Right lobe of liver (tissue), 6 donors: ENCODE measurements at regions not wholly inside any gene's neighbourhood (a gene's known extent, or its start where the extent isn't known, plus 50 kb on each side); places are given as distances from the start of the nearest gene placed in this dataset.

Experiments
- ATAC-seq, 4 donors: fragments of 200-7000 bp; cut with Tn5 transposase; one replicate each; pipeline ENCODE4 v1.9.1; 2020; ENCODE audit warnings: mild to moderate bottlenecking in 4 of 4, moderate library complexity in 4 of 4
- DNase-seq, 3 donors: peaks; one replicate each; pipeline ENCODE4 v3.0.0-alpha.2; 2020
- H3K27ac ChIP-seq, 3 donors: fragments of 200-600 bp; one replicate each; pipeline ENCODE4 v1.8.0; 2022
- H3K27me3 ChIP-seq, 2 donors: fragments of 200-600 bp; one replicate each; pipeline ENCODE4 v1.8.0; 2022
- H3K36me3 ChIP-seq, 4 donors: fragments of 200-600 bp; sonication (generic) in 1 of 4; one replicate each; pipeline versions ENCODE4 v1.5.1 to v1.8.0; 2017 to 2022; ENCODE audit warnings: control low read depth in 1 of 4
- H3K4me1 ChIP-seq, 4 donors: fragments of 200-600 bp; sonication (generic) in 1 of 4; one replicate each; pipeline versions ENCODE4 v1.5.1 to v1.8.0; 2017 to 2022; ENCODE audit warnings: control low read depth in 1 of 4
- H3K4me3 ChIP-seq, 3 donors: fragments of 200-600 bp; one replicate each; pipeline ENCODE4 v1.8.0; 2022
- H3K9me3 ChIP-seq, 4 donors: fragments of 200-600 bp; sonication (generic) in 1 of 4; one replicate each; pipeline versions ENCODE4 v1.5.1 to v1.8.0; 2017 to 2022; ENCODE audit warnings: control low read depth in 1 of 4
- POLR2A ChIP-seq: fragments of 450-650 bp; IDR thresholded peaks from one replicate; pipeline ENCODE4 v1.6.1; 2017; ENCODE audit warnings: antibody characterized with exemption, mild to moderate bottlenecking
- WGBS: methylation state at CpG from one replicate; pipeline ENCODE4 v1.1.6; 2018; ENCODE audit warnings: low coverage, low lambda C conversion rate; ENCODE audit not compliant: insufficient coverage; ENCODE audit errors: missing lambda C conversion rate; 5-methylcytosine and 5-hydroxymethylcytosine counted together
- intact Hi-C, 2 donors: fragments of 100-400 bp; cut with DNase I; formaldehyde crosslinking; loops; one replicate each; pipeline versions ENCODE4 v1.11.2 to v1.14.1; 2022
- TF ChIP-seq, protein P1 (sequence below), 4 donors: fragments of 200-600 bp in 3 of 4; fragments of 450-650 bp in 1 of 4; IDR thresholded peaks; one replicate each; pipeline versions ENCODE4 v1.5.1 to v1.8.0; 2016 to 2022; ENCODE audit warnings: antibody characterized with exemption in 4 of 4, mild to moderate bottlenecking in 2 of 4
- donor health status: DM: no; HTN: yes; CAD: no.
- donor health status: DM: no; HTN: no; CAD: no.
- donor health status: DM: no; HTN: no; CAD: no.
- donor health status: DM: no; HTN: yes; CAD: no.
- donor health status: DM: no; HTN: yes; CAD: no.

DNA sequence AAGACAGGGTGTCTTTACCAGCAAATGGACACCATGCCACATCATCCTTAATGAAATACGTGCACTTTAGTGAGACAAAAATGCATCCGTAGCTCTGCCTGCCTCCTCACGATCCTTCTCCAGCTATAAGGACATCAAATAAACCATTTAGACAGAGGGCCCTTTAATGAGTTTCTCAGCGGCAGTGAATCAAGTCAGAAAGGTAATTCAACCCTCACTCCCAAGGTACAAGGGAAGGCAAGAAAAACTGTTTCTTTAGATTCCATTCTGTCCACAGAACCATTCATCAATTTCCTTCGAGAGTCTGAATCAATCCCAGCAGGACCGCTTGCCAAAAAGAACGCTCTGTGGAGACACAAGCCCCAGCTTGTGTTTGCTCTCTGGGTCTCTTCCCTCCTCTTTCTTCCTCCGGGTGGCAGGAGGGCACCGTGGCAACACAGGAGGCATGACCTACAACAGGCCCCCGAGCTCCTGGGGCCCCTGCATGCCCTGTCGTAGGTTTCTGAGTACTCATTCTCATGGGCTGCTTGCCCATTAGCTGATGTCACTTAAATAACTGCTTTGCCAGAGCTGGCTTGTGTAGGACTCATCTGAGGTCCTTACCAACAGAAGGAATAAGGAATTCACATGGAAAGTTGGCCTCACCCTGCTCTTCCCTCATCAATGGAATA, 297.8 kb upstream of the PRKCQ start:
- ATAC-seq (no peak), DNase-seq (no peak)
- Histone ChIP-seq H3K27me3 (no peaks in the 10 kb centered on the region), H3K4me3 (no peak overlapping the region), H3K36me3 (no peaks in the 10 kb centered on the region), H3K9me3 (no peaks in the 10 kb centered on the region), H3K4me1 (no peaks in the 10 kb centered on the region), H3K27ac (no peak overlapping the region)
- 52% methylated on average over 10 of the region's 11 CpGs for WGBS
- intact Hi-C loops = no loop called here
- TF ChIP-seq, protein P1, sequence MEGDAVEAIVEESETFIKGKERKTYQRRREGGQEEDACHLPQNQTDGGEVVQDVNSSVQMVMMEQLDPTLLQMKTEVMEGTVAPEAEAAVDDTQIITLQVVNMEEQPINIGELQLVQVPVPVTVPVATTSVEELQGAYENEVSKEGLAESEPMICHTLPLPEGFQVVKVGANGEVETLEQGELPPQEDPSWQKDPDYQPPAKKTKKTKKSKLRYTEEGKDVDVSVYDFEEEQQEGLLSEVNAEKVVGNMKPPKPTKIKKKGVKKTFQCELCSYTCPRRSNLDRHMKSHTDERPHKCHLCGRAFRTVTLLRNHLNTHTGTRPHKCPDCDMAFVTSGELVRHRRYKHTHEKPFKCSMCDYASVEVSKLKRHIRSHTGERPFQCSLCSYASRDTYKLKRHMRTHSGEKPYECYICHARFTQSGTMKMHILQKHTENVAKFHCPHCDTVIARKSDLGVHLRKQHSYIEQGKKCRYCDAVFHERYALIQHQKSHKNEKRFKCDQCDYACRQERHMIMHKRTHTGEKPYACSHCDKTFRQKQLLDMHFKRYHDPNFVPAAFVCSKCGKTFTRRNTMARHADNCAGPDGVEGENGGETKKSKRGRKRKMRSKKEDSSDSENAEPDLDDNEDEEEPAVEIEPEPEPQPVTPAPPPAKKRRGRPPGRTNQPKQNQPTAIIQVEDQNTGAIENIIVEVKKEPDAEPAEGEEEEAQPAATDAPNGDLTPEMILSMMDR (IDR thresholded peaks at IDR 0.05) = no peak
- no peak for TF ChIP-seq POLR2A

DNA sequence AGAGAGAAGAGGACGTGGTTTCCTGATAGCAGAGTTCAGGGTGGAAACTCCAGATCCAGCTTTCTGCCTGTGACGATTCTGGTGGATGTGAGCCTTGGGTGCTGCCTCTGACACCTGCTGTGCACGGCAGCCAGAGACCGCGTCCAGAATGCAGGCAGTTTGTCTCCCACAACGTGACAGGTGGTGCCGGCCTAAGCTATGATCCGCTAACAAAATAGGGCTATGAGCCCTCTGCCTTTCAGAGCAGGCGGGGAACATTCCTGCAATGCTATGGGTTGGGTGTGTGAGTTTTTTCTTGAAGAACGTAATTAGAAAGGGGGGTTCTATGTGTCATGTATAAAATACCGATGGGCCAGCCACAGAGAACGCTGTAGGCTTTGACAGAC, 297.3 kb upstream of the PRKCQ start:
- Histone ChIP-seq H3K4me3 (no peak overlapping the region), H3K9me3 (no peaks in the 10 kb centered on the region), H3K36me3 (no peaks in the 10 kb centered on the region), H3K27ac (no peak overlapping the region), H3K27me3 (no peaks in the 10 kb centered on the region), H3K4me1 (no peaks in the 10 kb centered on the region)
- intact Hi-C loops = no loop called here
- 73% methylated on average over 11 of the region's 12 CpGs for WGBS
- TF ChIP-seq POLR2A = no peak
- TF ChIP-seq, protein P1 (IDR thresholded peaks at IDR 0.05) = no peak
- DNase-seq (no peak), ATAC-seq (no peak)

DNA sequence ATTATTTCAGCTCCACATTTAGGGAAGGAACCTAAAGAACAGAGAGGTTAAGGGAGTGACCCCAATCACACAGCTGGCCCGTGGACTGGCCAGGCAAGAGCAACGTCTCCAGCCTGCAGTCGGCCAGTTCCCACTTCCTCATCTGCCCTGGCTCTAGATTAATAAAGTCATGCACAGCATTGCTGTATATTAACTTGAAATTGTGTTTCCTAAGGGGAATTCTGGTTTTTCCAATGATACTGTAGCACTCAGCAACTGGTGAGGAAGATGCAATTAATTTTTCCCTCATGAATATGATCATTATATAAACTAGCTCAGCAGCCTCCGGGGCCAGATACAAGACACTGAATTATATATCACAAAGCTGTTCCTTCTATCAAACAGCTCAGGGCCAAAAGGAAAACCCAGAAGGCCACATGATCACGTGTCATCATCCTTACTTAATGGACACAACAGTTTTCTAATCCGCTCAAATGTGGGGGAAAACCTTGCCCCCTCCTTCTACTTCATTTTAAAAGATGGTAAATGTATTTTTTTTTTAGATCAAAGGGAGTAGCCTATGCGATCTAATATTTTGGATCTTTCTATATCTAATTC, 295.3 kb upstream of the PRKCQ start:
- no peak for TF ChIP-seq POLR2A
- TF ChIP-seq, protein P1 (IDR thresholded peaks at IDR 0.05) = no peak
- no peak for DNase-seq
- WGBS = 48% methylated on average over 7 of the region's 7 CpGs
- H3K4me1 ChIP-seq = no peaks in the 10 kb centered on the region
- intact Hi-C loops = no loop called here
- H3K9me3 ChIP-seq = no peaks in the 10 kb centered on the region
- no peak for ATAC-seq
- no peak overlapping the region for H3K4me3 ChIP-seq
- no peaks in the 10 kb centered on the region for H3K36me3 ChIP-seq
- H3K27me3 ChIP-seq = no peaks in the 10 kb centered on the region
- no peak overlapping the region for H3K27ac ChIP-seq

DNA sequence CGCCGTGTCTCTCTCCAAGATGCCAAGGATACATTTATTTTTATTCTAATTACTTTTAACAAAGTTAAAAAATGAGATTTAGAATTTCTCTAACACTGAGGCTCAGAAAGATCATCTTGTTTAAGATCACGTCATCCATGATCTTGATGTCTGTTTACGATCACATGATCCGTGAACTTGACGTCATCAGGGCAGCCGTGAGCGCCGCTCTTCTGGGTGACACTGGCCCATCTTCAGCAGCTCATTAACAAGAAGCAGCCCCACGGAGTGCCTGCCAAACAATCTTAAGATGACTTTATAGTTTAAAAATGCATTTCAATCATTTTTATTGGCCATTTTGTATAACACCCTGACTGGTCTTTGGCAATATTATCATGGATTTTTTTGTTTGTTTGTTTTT, 291.1 kb upstream of the PRKCQ start:
- Histone ChIP-seq H3K4me3 (no peak overlapping the region), H3K36me3 (no peaks in the 10 kb centered on the region), H3K4me1 (no peaks in the 10 kb centered on the region), H3K9me3 (no peaks in the 10 kb centered on the region), H3K27ac (no peak overlapping the region), H3K27me3 (no peaks in the 10 kb centered on the region)
- DNase-seq (no peak), ATAC-seq (no peak)
- intact Hi-C loops = no loop called here
- WGBS = 70% methylated on average over 10 of the region's 10 CpGs
- TF ChIP-seq, protein P1 (IDR thresholded peaks at IDR 0.05) = no peak
- TF ChIP-seq POLR2A = no peak
